ENCODE measurements at regions not wholly inside any gene's neighbourhood (a gene's known extent, or its start where the extent isn't known, plus 50 kb on each side); places are given as distances from the start of the nearest gene placed in this dataset.

GRCh38 chr6:48280035-48280620, 169.1 kb upstream of the PTCHD4 start:
- no peak for TF ChIP-seq NFIC (IDR thresholded peaks at IDR 0.05)
- no peak for TF ChIP-seq MAX (IDR thresholded peaks at IDR 0.05)
- no peak for TF ChIP-seq EGR1 (IDR thresholded peaks at IDR 0.05)
- TF ChIP-seq REST (IDR thresholded peaks at IDR 0.05; ENCODE audit: low read depth): no peak
- TF ChIP-seq EP300 (IDR thresholded peaks at IDR 0.05; ENCODE audit: borderline replicate concordance): no peak
- TF ChIP-seq RAD21 (IDR thresholded peaks at IDR 0.05; ENCODE audit: low read depth): no peak
- no peak for TF ChIP-seq CREB1 (IDR thresholded peaks at IDR 0.05; ENCODE audit: low read depth)
- TF ChIP-seq FOXM1 (IDR thresholded peaks at IDR 0.05; ENCODE audit: borderline replicate concordance, low read depth): no peak
- TF ChIP-seq CEBPB (IDR thresholded peaks at IDR 0.05): no peak

GRCh38 chr6:48278261-48278660, 167.3 kb upstream of the PTCHD4 start:
- no peak for TF ChIP-seq FOXM1 (IDR thresholded peaks at IDR 0.05; ENCODE audit: borderline replicate concordance, low read depth)
- TF ChIP-seq NFIC (IDR thresholded peaks at IDR 0.05): no peak
- no peak for TF ChIP-seq ZBTB7A (IDR thresholded peaks at IDR 0.05; ENCODE audit: low read depth)
- TF ChIP-seq TAF1 (IDR thresholded peaks at IDR 0.05; ENCODE audit: low read depth): no peak
- no peak for TF ChIP-seq RAD21 (IDR thresholded peaks at IDR 0.05; ENCODE audit: low read depth)
- TF ChIP-seq CEBPB (IDR thresholded peaks at IDR 0.05): no peak

- TF ChIP-seq NFIC (IDR thresholded peaks at IDR 0.05): no peak
- no peak for TF ChIP-seq ZBTB7A (IDR thresholded peaks at IDR 0.05; ENCODE audit: low read depth)
- TF ChIP-seq EP300 (IDR thresholded peaks at IDR 0.05; ENCODE audit: borderline replicate concordance): no peak
- no peak for TF ChIP-seq USF1 (IDR thresholded peaks at IDR 0.05)
- no peak for TF ChIP-seq FOXM1 (IDR thresholded peaks at IDR 0.05; ENCODE audit: borderline replicate concordance, low read depth)
- TF ChIP-seq MAX (IDR thresholded peaks at IDR 0.05): no peak
- no peak for TF ChIP-seq CEBPB (IDR thresholded peaks at IDR 0.05)
- no peak for TF ChIP-seq TCF12 (IDR thresholded peaks at IDR 0.05; ENCODE audit: low read depth)
- no peak for TF ChIP-seq YY1 (IDR thresholded peaks at IDR 0.05; ENCODE audit: low read depth)
- TF ChIP-seq TAF1 (IDR thresholded peaks at IDR 0.05; ENCODE audit: low read depth): no peak
- no peak for TF ChIP-seq TEAD4 (IDR thresholded peaks at IDR 0.05)
- no peak for TF ChIP-seq EGR1 (IDR thresholded peaks at IDR 0.05)
- TF ChIP-seq RAD21 (IDR thresholded peaks at IDR 0.05; ENCODE audit: low read depth): no peak
Observed at GRCh38 chr6:48272518-48272917, 161.5 kb upstream of the PTCHD4 start.

- TF ChIP-seq TCF12 (IDR thresholded peaks at IDR 0.05; ENCODE audit: low read depth): no peak
- TF ChIP-seq RAD21 (IDR thresholded peaks at IDR 0.05; ENCODE audit: low read depth): no peak
- TF ChIP-seq CEBPB (IDR thresholded peaks at IDR 0.05): no peak
- TF ChIP-seq EGR1 (IDR thresholded peaks at IDR 0.05): no peak
- TF ChIP-seq YY1 (IDR thresholded peaks at IDR 0.05; ENCODE audit: low read depth): no peak
- no peak for TF ChIP-seq NFIC (IDR thresholded peaks at IDR 0.05)
- no peak for TF ChIP-seq REST (IDR thresholded peaks at IDR 0.05; ENCODE audit: low read depth)
- no peak for TF ChIP-seq CREB1 (IDR thresholded peaks at IDR 0.05; ENCODE audit: low read depth)
- no peak for TF ChIP-seq TAF1 (IDR thresholded peaks at IDR 0.05; ENCODE audit: low read depth)
- TF ChIP-seq TEAD4 (IDR thresholded peaks at IDR 0.05): no peak
- TF ChIP-seq USF1 (IDR thresholded peaks at IDR 0.05): no peak
- TF ChIP-seq FOXM1 (IDR thresholded peaks at IDR 0.05; ENCODE audit: borderline replicate concordance, low read depth): no peak
- no peak for TF ChIP-seq EP300 (IDR thresholded peaks at IDR 0.05; ENCODE audit: borderline replicate concordance)
- TF ChIP-seq MAX (IDR thresholded peaks at IDR 0.05): no peak
- TF ChIP-seq ZBTB7A (IDR thresholded peaks at IDR 0.05; ENCODE audit: low read depth): no peak
Observed at GRCh38 chr6:48255094-48255493, 144.1 kb upstream of the PTCHD4 start.

GRCh38 chr6:48249071-48249470, 138.1 kb upstream of the PTCHD4 start:
- TF ChIP-seq RAD21 (IDR thresholded peaks at IDR 0.05; ENCODE audit: low read depth) (no peak), USF1 (IDR thresholded peaks at IDR 0.05) (no peak), EGR1 (IDR thresholded peaks at IDR 0.05) (no peak), NFIC (IDR thresholded peaks at IDR 0.05) (no peak), FOXM1 (IDR thresholded peaks at IDR 0.05; ENCODE audit: borderline replicate concordance, low read depth) (no peak)

Measured in Ishikawa (cell line).